ENCODE measurements at regions not wholly inside any gene's neighbourhood (a gene's known extent, or its start where the extent isn't known, plus 50 kb on each side); places are given as distances from the start of the nearest gene placed in this dataset.

DNA sequence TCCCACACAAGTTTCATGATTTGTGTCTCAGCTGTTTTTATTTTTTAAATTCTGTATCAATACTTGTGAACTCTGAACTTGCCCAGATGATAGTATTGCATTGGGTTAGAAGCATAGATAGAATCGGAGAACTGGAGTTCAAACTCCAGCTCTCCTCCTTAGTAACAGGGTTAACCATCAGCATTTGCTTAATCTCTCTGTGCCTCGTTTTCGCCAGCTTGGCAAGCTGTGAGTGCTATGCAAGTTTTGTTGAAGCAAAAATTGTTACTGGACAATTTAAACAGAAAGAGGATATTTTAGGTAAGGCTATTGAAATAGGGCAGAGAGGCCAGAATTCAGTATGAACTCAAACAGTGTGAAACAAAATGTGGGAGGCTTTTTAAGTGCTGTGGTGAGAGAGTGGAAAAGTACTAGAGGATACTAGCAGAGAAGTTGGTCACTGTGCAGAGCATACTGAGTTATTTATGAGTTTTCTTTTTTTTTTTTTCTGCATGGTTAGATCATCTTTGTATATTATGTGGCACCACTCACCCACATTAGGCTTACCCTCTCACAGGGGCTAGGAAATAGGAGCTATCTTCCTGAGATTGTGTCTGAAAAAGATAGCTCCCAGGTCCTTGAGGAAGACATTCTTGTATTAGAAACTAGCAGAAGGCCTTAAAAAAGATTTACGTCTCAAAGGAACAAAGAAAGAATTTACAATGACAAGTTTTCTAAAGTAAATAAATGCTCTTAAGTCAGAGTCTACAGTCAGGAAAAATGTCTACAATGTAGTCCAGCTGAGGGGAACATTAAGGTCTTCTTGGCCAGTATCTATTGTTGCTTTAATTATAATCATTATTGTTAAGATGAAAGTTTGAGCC, 1126.6 kb downstream of the FAT4 start:
- no peaks in the 10 kb centered on the region for H3K27me3 Mint-ChIP-seq (ENCODE audit: low read depth)
- no peak for DNase-seq (ENCODE audit: low read depth, low spot score)
- H3K4me3 Mint-ChIP-seq = no peak overlapping the region

DNA sequence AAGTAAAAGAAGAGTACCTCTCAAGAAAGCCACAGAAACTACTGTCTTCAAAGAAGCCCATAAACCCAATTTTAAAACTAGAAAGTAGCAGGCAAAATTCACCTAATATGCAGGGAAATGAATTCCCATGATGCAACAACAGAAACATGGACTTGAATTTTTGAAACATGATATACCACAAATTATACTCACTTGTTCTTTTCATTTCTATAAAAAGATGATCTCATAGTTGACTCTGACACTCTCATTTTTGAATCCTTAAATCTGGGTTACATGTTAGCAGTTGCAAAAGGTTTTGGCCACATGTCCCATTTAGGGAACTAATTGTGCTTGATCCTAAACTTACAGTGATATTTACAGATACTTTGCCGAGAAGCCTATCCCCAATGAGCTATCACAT, 1130.8 kb downstream of the FAT4 start:
- Mint-ChIP-seq H3K4me3 (no peak overlapping the region), H3K36me3 (ENCODE audit: low read depth) (no peaks in the 10 kb centered on the region), H3K27ac (ENCODE audit: unreplicated experiment) (no peak overlapping the region), H3K27me3 (ENCODE audit: low read depth) (no peaks in the 10 kb centered on the region), H3K9me3 (no peaks in the 10 kb centered on the region), H3K4me1 (peaks cover 7% of the 10 kb centered on the region)
- TF ChIP-seq CTCF (conservative IDR thresholded peaks at IDR 0.05) = no peak
- no peak for DNase-seq (ENCODE audit: low read depth, low spot score)

More for the DNA sequence above, 1126.6 kb downstream of the FAT4 start:
- Mint-ChIP-seq H3K9me3 (no peaks in the 10 kb centered on the region), H3K27ac (ENCODE audit: unreplicated experiment) (no peak overlapping the region), H3K36me3 (ENCODE audit: low read depth) (no peaks in the 10 kb centered on the region), H3K4me1 (peaks cover 32% of the 10 kb centered on the region)
- no peak for TF ChIP-seq CTCF (conservative IDR thresholded peaks at IDR 0.05)

GRCh38 chr4:126446917-126447316, 1132.2 kb downstream of the FAT4 start:
- Mint-ChIP-seq H3K36me3 (ENCODE audit: low read depth) (no peaks in the 10 kb centered on the region), H3K4me3 (no peak overlapping the region), H3K4me1 (no peaks in the 10 kb centered on the region), H3K27ac (ENCODE audit: unreplicated experiment) (no peak overlapping the region), H3K9me3 (peaks cover 4% of the 10 kb centered on the region), H3K27me3 (ENCODE audit: low read depth) (no peaks in the 10 kb centered on the region)
- no peak for TF ChIP-seq CTCF (conservative IDR thresholded peaks at IDR 0.05)
- DNase-seq (ENCODE audit: low read depth, low spot score) = no peak

- H3K9me3 Mint-ChIP-seq = peaks cover 7% of the 10 kb centered on the region
- H3K4me1 Mint-ChIP-seq = no peaks in the 10 kb centered on the region
- no peaks in the 10 kb centered on the region for H3K36me3 Mint-ChIP-seq (ENCODE audit: low read depth)
- H3K27me3 Mint-ChIP-seq (ENCODE audit: low read depth) = no peaks in the 10 kb centered on the region
- no peak overlapping the region for H3K27ac Mint-ChIP-seq (ENCODE audit: unreplicated experiment)
- TF ChIP-seq CTCF (conservative IDR thresholded peaks at IDR 0.05) = no peak
- no peak overlapping the region for H3K4me3 Mint-ChIP-seq
- DNase-seq (ENCODE audit: low read depth, low spot score) = no peak
Observed at GRCh38 chr4:126448086-126448845, 1133.5 kb downstream of the FAT4 start.

DNA sequence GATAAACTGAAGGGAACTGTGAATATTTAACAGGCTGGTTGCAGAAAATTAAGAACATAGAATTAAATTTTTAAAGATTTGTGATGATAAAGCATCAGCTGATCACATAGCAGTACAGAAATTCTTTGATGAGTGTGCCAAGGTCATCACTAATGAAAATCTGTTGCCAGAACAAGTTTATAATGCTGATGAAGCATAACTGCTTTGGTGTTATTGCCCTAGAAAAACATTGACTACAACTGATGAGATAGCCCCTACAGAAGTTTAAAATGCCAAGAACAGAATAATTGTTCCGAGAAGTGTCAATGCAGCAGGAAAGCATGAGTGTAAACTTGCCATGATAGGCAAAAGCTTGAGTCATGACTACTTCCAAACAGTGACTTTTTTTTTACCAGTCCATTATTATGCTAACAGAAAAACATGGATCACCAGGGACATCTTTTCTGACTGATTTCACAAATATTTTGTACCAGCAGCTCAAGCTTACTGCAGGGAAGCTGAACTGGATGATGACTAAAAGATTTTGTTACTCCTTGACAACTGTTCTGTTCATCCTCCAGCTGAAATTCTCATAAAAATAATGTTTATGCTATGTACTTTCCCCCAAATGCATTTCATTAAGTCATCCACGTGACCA, 1136.6 kb downstream of the FAT4 start:
- Mint-ChIP-seq H3K27me3 (ENCODE audit: low read depth) (no peaks in the 10 kb centered on the region), H3K36me3 (ENCODE audit: low read depth) (no peaks in the 10 kb centered on the region), H3K4me3 (no peak overlapping the region), H3K4me1 (no peaks in the 10 kb centered on the region), H3K27ac (ENCODE audit: unreplicated experiment) (no peak overlapping the region), H3K9me3 (peaks cover 11% of the 10 kb centered on the region)
- TF ChIP-seq CTCF (conservative IDR thresholded peaks at IDR 0.05) = no peak
- no peak for DNase-seq (ENCODE audit: low read depth, low spot score)

All from neural crest cell (in vitro differentiated cells).